ENCODE measurements at regions not wholly inside any gene's neighbourhood (a gene's known extent, or its start where the extent isn't known, plus 50 kb on each side); places are given as distances from the start of the nearest gene placed in this dataset.

- no peak for TF ChIP-seq CTCF (conservative IDR thresholded peaks at IDR 0.05)
- TF ChIP-seq ZFX (IDR thresholded peaks at IDR 0.05): no peak
These were observed 63.0 kb upstream of the AGA start for GRCh38 chr4:177505171-177505615.

Measured in C4-2B (cell line).